KOPT-K1 (cell line): ENCODE measurements at regions not wholly inside any gene's neighbourhood (a gene's known extent, or its start where the extent isn't known, plus 50 kb on each side); places are given as distances from the start of the nearest gene placed in this dataset.

Source experiments
- H3K27ac ChIP-seq: fragments of 200-600 bp; sonication (generic); 2 replicates; pipeline ENCODE4 v1.5.1; 2016; ENCODE audit warnings: antibody characterized with exemption, mild to moderate bottlenecking, low read depth, low read length; ENCODE audit not compliant: poor library complexity, severe bottlenecking
- H3K36me3 ChIP-seq: fragments of 200-600 bp; sonication (generic); 2 replicates; pipeline ENCODE4 v1.5.1; 2017; ENCODE audit warnings: antibody characterized with exemption, mild to moderate bottlenecking, low read length, moderate library complexity; ENCODE audit not compliant: insufficient read depth
- H3K9me3 ChIP-seq: fragments of 200-600 bp; sonication (generic); 2 replicates; pipeline ENCODE4 v1.5.1; 2017; ENCODE audit warnings: antibody characterized with exemption, low read length, mild to moderate bottlenecking; ENCODE audit not compliant: insufficient read depth, poor library complexity, severe bottlenecking

GRCh38 chr3:29065211-29065785, 215.6 kb upstream of the RBMS3 start:
- Histone ChIP-seq H3K9me3 (no peaks in the 10 kb centered on the region), H3K36me3 (no peaks in the 10 kb centered on the region), H3K27ac (no peak overlapping the region)

GRCh38 chr3:29067007-29067406, 213.9 kb upstream of the RBMS3 start:
- Histone ChIP-seq H3K27ac (no peak overlapping the region), H3K9me3 (no peaks in the 10 kb centered on the region), H3K36me3 (no peaks in the 10 kb centered on the region)

- Histone ChIP-seq H3K9me3 (no peaks in the 10 kb centered on the region), H3K27ac (no peak overlapping the region), H3K36me3 (no peaks in the 10 kb centered on the region)
Measured at GRCh38 chr3:29070959-29071634, 209.8 kb upstream of the RBMS3 start.

GRCh38 chr3:29072611-29073010, 208.3 kb upstream of the RBMS3 start:
- Histone ChIP-seq H3K36me3 (no peaks in the 10 kb centered on the region), H3K27ac (no peak overlapping the region), H3K9me3 (no peaks in the 10 kb centered on the region)

GRCh38 chr3:29077356-29077755, 203.5 kb upstream of the RBMS3 start:
- no peaks in the 10 kb centered on the region for H3K36me3 ChIP-seq
- no peaks in the 10 kb centered on the region for H3K9me3 ChIP-seq
- no peak overlapping the region for H3K27ac ChIP-seq

- H3K36me3 ChIP-seq: no peaks in the 10 kb centered on the region
- H3K9me3 ChIP-seq: no peaks in the 10 kb centered on the region
- no peak overlapping the region for H3K27ac ChIP-seq
Measured at GRCh38 chr3:29079358-29079757, 201.5 kb upstream of the RBMS3 start.

GRCh38 chr3:29080967-29081366, 199.9 kb upstream of the RBMS3 start:
- H3K36me3 ChIP-seq: no peaks in the 10 kb centered on the region
- H3K9me3 ChIP-seq: no peaks in the 10 kb centered on the region
- H3K27ac ChIP-seq: no peak overlapping the region

- Histone ChIP-seq H3K27ac (no peak overlapping the region), H3K9me3 (no peaks in the 10 kb centered on the region), H3K36me3 (no peaks in the 10 kb centered on the region)
Measured at GRCh38 chr3:29083081-29083480, 197.8 kb upstream of the RBMS3 start.

- Histone ChIP-seq H3K27ac (no peak overlapping the region), H3K36me3 (no peaks in the 10 kb centered on the region), H3K9me3 (no peaks in the 10 kb centered on the region)
Measured at GRCh38 chr3:29083676-29084075, 197.2 kb upstream of the RBMS3 start.

- H3K36me3 ChIP-seq: no peaks in the 10 kb centered on the region
- no peaks in the 10 kb centered on the region for H3K9me3 ChIP-seq
- H3K27ac ChIP-seq: no peak overlapping the region
Measured at GRCh38 chr3:29088579-29088978, 192.3 kb upstream of the RBMS3 start.

- Histone ChIP-seq H3K9me3 (no peaks in the 10 kb centered on the region), H3K36me3 (no peaks in the 10 kb centered on the region), H3K27ac (no peak overlapping the region)
Measured at GRCh38 chr3:29090912-29091597, 189.8 kb upstream of the RBMS3 start.

- H3K36me3 ChIP-seq: no peaks in the 10 kb centered on the region
- H3K27ac ChIP-seq: no peak overlapping the region
- H3K9me3 ChIP-seq: no peaks in the 10 kb centered on the region
Measured at GRCh38 chr3:29091599-29092189, 189.2 kb upstream of the RBMS3 start.

- Histone ChIP-seq H3K27ac (no peak overlapping the region), H3K9me3 (no peaks in the 10 kb centered on the region), H3K36me3 (no peaks in the 10 kb centered on the region)
Measured at GRCh38 chr3:29092348-29092747, 188.5 kb upstream of the RBMS3 start.

GRCh38 chr3:29099296-29099695, 181.6 kb upstream of the RBMS3 start:
- H3K9me3 ChIP-seq: no peaks in the 10 kb centered on the region
- H3K36me3 ChIP-seq: no peaks in the 10 kb centered on the region
- no peak overlapping the region for H3K27ac ChIP-seq

GRCh38 chr3:29099775-29100174, 181.1 kb upstream of the RBMS3 start:
- H3K27ac ChIP-seq: no peak overlapping the region
- no peaks in the 10 kb centered on the region for H3K9me3 ChIP-seq
- H3K36me3 ChIP-seq: no peaks in the 10 kb centered on the region
